ENCODE measurements at regions not wholly inside any gene's neighbourhood (a gene's known extent, or its start where the extent isn't known, plus 50 kb on each side); places are given as distances from the start of the nearest gene placed in this dataset.

- TF ChIP-seq SMAD1 (CRISPR knock-in tag; IDR thresholded peaks at IDR 0.05; ENCODE audit: borderline replicate concordance, low read depth), result no peak
- no peak for TF ChIP-seq PHB2 (IDR thresholded peaks at IDR 0.05; ENCODE audit: partially characterized antibody)
- no peak for TF ChIP-seq SMAD9 (CRISPR knock-in tag; IDR thresholded peaks at IDR 0.05)
- no peak for TF ChIP-seq DNMT1 (CRISPR knock-in tag; IDR thresholded peaks at IDR 0.05)
- no peak for TF ChIP-seq RNF219 (CRISPR knock-in tag; IDR thresholded peaks at IDR 0.05)
- TF ChIP-seq FOXK2 (IDR thresholded peaks at IDR 0.05), result no peak
- no peak for TF ChIP-seq RBM22 (optimal IDR thresholded peaks at IDR 0.05; ENCODE audit: low read length)
- no peak for TF ChIP-seq ZNF441 (CRISPR knock-in tag; IDR thresholded peaks at IDR 0.05; ENCODE audit: borderline replicate concordance)
- TF ChIP-seq MXI1 (IDR thresholded peaks at IDR 0.05; ENCODE audit: borderline replicate concordance, low read depth, low read length), result no peak
- no peak for TF ChIP-seq ZNF75D (CRISPR knock-in tag; IDR thresholded peaks at IDR 0.05; ENCODE audit: borderline replicate concordance)
- no peak for TF ChIP-seq RAD21 (CRISPR knock-in tag; IDR thresholded peaks at IDR 0.05)
- TF ChIP-seq CEBPB (IDR thresholded peaks at IDR 0.05; ENCODE audit: borderline replicate concordance, low read depth, low read length), result peak; percentile 99
- no peak for TF ChIP-seq KLF6 (CRISPR knock-in tag; IDR thresholded peaks at IDR 0.05)
- no peak for TF ChIP-seq ZFP36L2 (CRISPR knock-in tag; IDR thresholded peaks at IDR 0.05)
- TF ChIP-seq ZNF761 (CRISPR knock-in tag; conservative IDR thresholded peaks at IDR 0.05), result no peak
- peak; percentile 80; the same call in 1 of the 2 replicates for TF ChIP-seq SMAD3 (CRISPR knock-in tag; IDR thresholded peaks at IDR 0.05)
- no peak for TF ChIP-seq XRCC5 (optimal IDR thresholded peaks at IDR 0.05; ENCODE audit: low read length)
- TF ChIP-seq SOX6 (IDR thresholded peaks at IDR 0.05), result no peak
- TF ChIP-seq SOX6 (CRISPR knock-in tag; IDR thresholded peaks at IDR 0.05), result peak; percentile 67
- peak; percentile 52; the same call in 1 of the 2 replicates for TF ChIP-seq FOXJ3 (CRISPR knock-in tag; IDR thresholded peaks at IDR 0.05; ENCODE audit: borderline replicate concordance)
- TF ChIP-seq ZKSCAN5 (CRISPR knock-in tag; IDR thresholded peaks at IDR 0.05), result no peak
- TF ChIP-seq ZNF512B (CRISPR knock-in tag; IDR thresholded peaks at IDR 0.05; ENCODE audit: borderline replicate concordance), result no peak
- no peak for TF ChIP-seq TFDP2 (CRISPR knock-in tag; IDR thresholded peaks at IDR 0.05)
- TF ChIP-seq ASH2L (IDR thresholded peaks at IDR 0.05; ENCODE audit: insufficient read length, low read depth, low read length), result no peak
Observed at GRCh38 chr6:11462742-11463397, 74.7 kb upstream of the TMEM170B start (continued).

Measured in HepG2 (cell line).